Mesenchymal stem cell (in vitro differentiated cells and primary cell): ENCODE measurements at regions not wholly inside any gene's neighbourhood (a gene's known extent, or its start where the extent isn't known, plus 50 kb on each side); places are given as distances from the start of the nearest gene placed in this dataset.

Source experiments
- DNase-seq: peaks from one replicate; pipeline ENCODE4 v3.0.0-alpha.2; 2013
- H2AFZ ChIP-seq: one replicate; pipeline ENCODE4 v1.6.1; 2013; ENCODE audit warnings: low read depth, mild to moderate bottlenecking, control low read depth, inconsistent platforms, low read length, moderate library complexity
- H2AK5ac ChIP-seq: 2 replicates; pipeline ENCODE4 v1.6.1; 2013; ENCODE audit warnings: low read length, moderate library complexity, mild to moderate bottlenecking, inconsistent platforms; ENCODE audit not compliant: severe bottlenecking
- H2BK120ac ChIP-seq: one replicate; pipeline ENCODE4 v1.6.1; 2013; ENCODE audit warnings: low read depth, mild to moderate bottlenecking, inconsistent platforms, low read length, moderate library complexity
- H2BK12ac ChIP-seq, 2 experiments: one replicate each; pipeline ENCODE4 v1.6.1; 2013; ENCODE audit warnings: inconsistent platforms in 2 of 2, low read length in 2 of 2, mild to moderate bottlenecking in 2 of 2, moderate library complexity in 2 of 2, control low read depth in 1 of 2
- H2BK15ac ChIP-seq: one replicate; pipeline ENCODE4 v1.6.1; 2013; ENCODE audit warnings: mild to moderate bottlenecking, low read depth, inconsistent platforms; ENCODE audit not compliant: poor library complexity, severe bottlenecking
- H2BK5ac ChIP-seq: 2 replicates; pipeline ENCODE4 v1.6.1; 2013; ENCODE audit warnings: low read depth, mild to moderate bottlenecking, low read length, control low read depth, inconsistent platforms; ENCODE audit not compliant: poor library complexity, severe bottlenecking
- H3K14ac ChIP-seq, 2 experiments: one replicate each; pipeline ENCODE4 v1.6.1; 2013; ENCODE audit warnings: inconsistent platforms in 2 of 2, low read length in 2 of 2, control low read depth in 1 of 2, mild to moderate bottlenecking in 1 of 2, moderate library complexity in 1 of 2
- H3K18ac ChIP-seq, 2 experiments: one replicate each; pipeline ENCODE4 v1.6.1; 2013; ENCODE audit warnings: inconsistent platforms in 2 of 2, low read length in 2 of 2, control low read depth in 1 of 2, low read depth in 1 of 2, mild to moderate bottlenecking in 1 of 2
- H3K23ac ChIP-seq, 2 experiments: one replicate each; pipeline ENCODE4 v1.6.1; 2013; ENCODE audit warnings: inconsistent platforms in 2 of 2, low read length in 2 of 2, mild to moderate bottlenecking in 2 of 2, moderate library complexity in 2 of 2, control low read depth in 1 of 2
- H3K27ac ChIP-seq: 2 replicates; pipeline ENCODE4 v1.5.1; 2013; ENCODE audit warnings: mild to moderate bottlenecking, moderate library complexity, low read length, control low read depth, inconsistent platforms; ENCODE audit not compliant: poor library complexity, severe bottlenecking
- H3K27me3 ChIP-seq, 2 experiments: 2 replicates each; pipeline versions ENCODE4 v1.6.1 to v1.7.0; 2013; ENCODE audit warnings: low read length in 2 of 2, mild to moderate bottlenecking in 2 of 2, moderate library complexity in 2 of 2, control low read depth in 1 of 2, inconsistent platforms in 1 of 2; ENCODE audit not compliant: control insufficient read depth in 1 of 2, insufficient read depth in 1 of 2
- H3K36me3 ChIP-seq, 2 experiments: 2 replicates each; pipeline versions ENCODE4 v1.6.1 to v1.7.0; 2013; ENCODE audit warnings: low read length in 2 of 2, control low read depth in 1 of 2, inconsistent platforms in 1 of 2, low read depth in 1 of 2, mild to moderate bottlenecking in 1 of 2; ENCODE audit not compliant: insufficient read depth in 2 of 2, control insufficient read depth in 1 of 2
- H3K4ac ChIP-seq, 2 experiments: one replicate each; pipeline ENCODE4 v1.6.1; 2013; ENCODE audit warnings: inconsistent platforms in 2 of 2, low read length in 2 of 2, mild to moderate bottlenecking in 2 of 2, moderate library complexity in 2 of 2, control low read depth in 1 of 2, low read depth in 1 of 2
- H3K4me1 ChIP-seq: 2 replicates; pipeline ENCODE4 v1.6.1; 2013; ENCODE audit warnings: low read depth, low read length, control low read depth; ENCODE audit not compliant: control insufficient read depth, insufficient read depth
- H3K4me2 ChIP-seq: 2 replicates; pipeline ENCODE4 v1.6.1; 2013; ENCODE audit warnings: low read length, mild to moderate bottlenecking, inconsistent platforms; ENCODE audit not compliant: poor library complexity, severe bottlenecking
- H3K4me3 ChIP-seq, 2 experiments: 2 replicates each; pipeline versions ENCODE4 v1.5.1 to v1.7.0; 2013; ENCODE audit warnings: low read length in 2 of 2, mild to moderate bottlenecking in 2 of 2, control low read depth in 1 of 2, low read depth in 1 of 2; ENCODE audit not compliant: insufficient read depth in 1 of 2
- H3K79me1 ChIP-seq: replicated peaks from 2 replicates; pipeline ENCODE4 v1.6.1; 2013; ENCODE audit warnings: mild to moderate bottlenecking, control low read depth, low read length, inconsistent platforms; ENCODE audit not compliant: poor library complexity, severe bottlenecking
- H3K9ac ChIP-seq: 2 replicates; pipeline ENCODE4 v1.7.0; 2013; ENCODE audit warnings: mild to moderate bottlenecking, low read length, moderate library complexity
- H3K9me3 ChIP-seq: 2 replicates; pipeline ENCODE4 v1.7.0; 2013; ENCODE audit warnings: mild to moderate bottlenecking, low read length; ENCODE audit not compliant: control insufficient read depth
- H4K8ac ChIP-seq: one replicate; pipeline ENCODE4 v1.6.1; 2013; ENCODE audit warnings: inconsistent platforms, mild to moderate bottlenecking, low read length, moderate library complexity
- H4K91ac ChIP-seq: one replicate; pipeline ENCODE4 v1.6.1; 2013; ENCODE audit warnings: mild to moderate bottlenecking, low read length, inconsistent platforms
- WGBS: methylation state at CpG from one replicate; pipeline ENCODE4 v1.1.7; 2013; ENCODE audit warnings: mixed read lengths; 5-methylcytosine and 5-hydroxymethylcytosine counted together

- Histone ChIP-seq H3K27ac (no peak overlapping the region), H3K9me3 (no peaks in the 10 kb centered on the region), H3K23ac (no peak overlapping the region), H3K4ac (no peak overlapping the region), H3K79me1 (no peaks in the 10 kb centered on the region), H3K18ac (no peak overlapping the region), H4K8ac (no peak overlapping the region), H3K9ac (no peak overlapping the region), H2BK5ac (no peak overlapping the region), H3K4me1 (no peaks in the 10 kb centered on the region), H3K36me3 (no peaks in the 10 kb centered on the region), H2BK15ac (no peak overlapping the region), H2AK5ac (no peak overlapping the region), H3K4me3 (no peak overlapping the region), H3K27me3 (no peaks in the 10 kb centered on the region), H2BK120ac (no peak overlapping the region), H2BK12ac (no peak overlapping the region), H4K91ac (no peak overlapping the region), H3K14ac (no peak overlapping the region), H3K4me2 (no peak overlapping the region), H2AFZ (no peak overlapping the region)
- 63% methylated on average over 2 of the region's 4 CpGs for WGBS
- DNase-seq: no peak
These were observed 559.8 kb upstream of the FANCL start for GRCh38 chr2:58800881-58801280.

DNA sequence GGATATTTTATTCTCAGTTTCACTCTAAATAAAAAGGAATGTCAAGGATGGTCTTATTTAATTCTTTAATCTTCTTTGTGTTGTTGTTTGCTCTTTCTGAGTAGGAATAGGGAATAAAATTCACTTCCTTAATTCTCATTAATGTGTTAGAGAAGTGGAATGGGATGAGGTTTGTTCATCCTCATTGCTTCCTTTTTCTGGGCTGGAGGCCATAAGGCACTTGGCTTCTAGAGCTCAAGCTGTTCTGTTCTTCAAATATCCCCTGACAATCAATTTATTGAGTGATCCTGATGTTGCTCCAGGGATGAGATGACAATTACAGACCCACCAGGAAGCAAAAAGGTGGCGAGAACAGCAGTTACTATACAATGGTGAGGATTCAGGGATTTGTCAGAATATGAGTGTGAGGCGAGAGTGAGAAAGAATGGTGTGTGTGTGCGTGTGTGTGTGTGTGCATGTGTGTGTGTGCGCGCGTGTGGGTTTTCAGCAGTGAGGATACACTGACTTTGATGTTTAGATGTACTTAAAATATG is 557.6 kb upstream of the FANCL start:
- H2BK12ac ChIP-seq: no peak overlapping the region
- no peak overlapping the region for H2BK5ac ChIP-seq
- no peaks in the 10 kb centered on the region for H3K27me3 ChIP-seq
- no peak overlapping the region for H3K23ac ChIP-seq
- H3K9me3 ChIP-seq: no peaks in the 10 kb centered on the region
- no peak overlapping the region for H3K27ac ChIP-seq
- no peaks in the 10 kb centered on the region for H3K4me1 ChIP-seq
- H2BK120ac ChIP-seq: no peak overlapping the region
- H2AFZ ChIP-seq: no peak overlapping the region
- no peak overlapping the region for H3K18ac ChIP-seq
- H3K14ac ChIP-seq: no peak overlapping the region
- no peak for DNase-seq
- no peak overlapping the region for H3K9ac ChIP-seq
- no peak overlapping the region for H4K91ac ChIP-seq
- H3K4me3 ChIP-seq: no peak overlapping the region
- 69% methylated on average over 2 of the region's 6 CpGs for WGBS
- no peak overlapping the region for H2AK5ac ChIP-seq
- H3K4me2 ChIP-seq: no peak overlapping the region
- no peak overlapping the region for H2BK15ac ChIP-seq
- no peaks in the 10 kb centered on the region for H3K79me1 ChIP-seq
- no peak overlapping the region for H3K4ac ChIP-seq
- H3K36me3 ChIP-seq: no peaks in the 10 kb centered on the region
- H4K8ac ChIP-seq: no peak overlapping the region

GRCh38 chr2:58796239-58796910 is 555.2 kb upstream of the FANCL start:
- H4K8ac ChIP-seq: no peak overlapping the region
- H3K23ac ChIP-seq: no peak overlapping the region
- 76% methylated on average over 2 of the region's 2 CpGs for WGBS
- H3K4me2 ChIP-seq: no peak overlapping the region
- no peak overlapping the region for H2BK15ac ChIP-seq
- no peak overlapping the region for H3K27ac ChIP-seq
- no peak for DNase-seq
- H3K9me3 ChIP-seq: no peaks in the 10 kb centered on the region
- H3K79me1 ChIP-seq: no peaks in the 10 kb centered on the region
- H2BK120ac ChIP-seq: no peak overlapping the region
- no peaks in the 10 kb centered on the region for H3K4me1 ChIP-seq
- H2BK12ac ChIP-seq: no peak overlapping the region
- no peak overlapping the region for H4K91ac ChIP-seq
- no peak overlapping the region for H3K9ac ChIP-seq
- no peak overlapping the region for H2AK5ac ChIP-seq
- no peak overlapping the region for H3K4ac ChIP-seq
- H2BK5ac ChIP-seq: no peak overlapping the region
- no peak overlapping the region for H3K4me3 ChIP-seq
- no peak overlapping the region for H3K18ac ChIP-seq
- no peak overlapping the region for H2AFZ ChIP-seq
- no peaks in the 10 kb centered on the region for H3K36me3 ChIP-seq
- H3K14ac ChIP-seq: no peak overlapping the region
- H3K27me3 ChIP-seq: no peaks in the 10 kb centered on the region

- no peak overlapping the region for H3K18ac ChIP-seq
- H4K91ac ChIP-seq: no peak overlapping the region
- no peak for DNase-seq
- H3K4me2 ChIP-seq: no peak overlapping the region
- no peak overlapping the region for H3K4me3 ChIP-seq
- H4K8ac ChIP-seq: no peak overlapping the region
- no peak overlapping the region for H2AFZ ChIP-seq
- no peak overlapping the region for H2BK5ac ChIP-seq
- H2BK12ac ChIP-seq: no peak overlapping the region
- no peaks in the 10 kb centered on the region for H3K36me3 ChIP-seq
- H3K27me3 ChIP-seq: no peaks in the 10 kb centered on the region
- no peak overlapping the region for H3K23ac ChIP-seq
- H2AK5ac ChIP-seq: no peak overlapping the region
- no peaks in the 10 kb centered on the region for H3K79me1 ChIP-seq
- no peak overlapping the region for H3K14ac ChIP-seq
- H2BK120ac ChIP-seq: no peak overlapping the region
- H3K9me3 ChIP-seq: no peaks in the 10 kb centered on the region
- H3K27ac ChIP-seq: no peak overlapping the region
- H3K4me1 ChIP-seq: no peaks in the 10 kb centered on the region
- H3K9ac ChIP-seq: no peak overlapping the region
- no peak overlapping the region for H3K4ac ChIP-seq
- no peak overlapping the region for H2BK15ac ChIP-seq
These were observed 553.8 kb upstream of the FANCL start for GRCh38 chr2:58794916-58795315.
